ENCODE measurements at regions not wholly inside any gene's neighbourhood (a gene's known extent, or its start where the extent isn't known, plus 50 kb on each side); places are given as distances from the start of the nearest gene placed in this dataset.

GRCh38 chr18:29874519-29875098 is 1167.9 kb downstream of the DSC3 start:
- H3K27me3 ChIP-seq (ENCODE audit: control insufficient read depth, insufficient read depth, low read length): no peaks in the 10 kb centered on the region
- TF ChIP-seq EZH2 (IDR thresholded peaks at IDR 0.05; ENCODE audit: low read length, missing control alignments): no peak
- peak; percentile 25 to 33 for TF ChIP-seq CTCF (conservative IDR thresholded peaks at IDR 0.05 in 1 of 2, IDR thresholded peaks at IDR 0.05 in 1 of 2; ENCODE audit: low read depth in 1 of 2, low read length in 2 of 2)
- no peak overlapping the region for H3K4me3 ChIP-seq (replicated peaks in 1 of 4; ENCODE audit: control extremely low read depth in 1 of 4, insufficient read depth in 1 of 4, low read depth in 3 of 4, low read length in 4 of 4)
- H3K9ac ChIP-seq (ENCODE audit: insufficient read depth, low read length): no peak overlapping the region
- peak; percentile 30 to 39 for DNase-seq (ENCODE audit: low read depth in 2 of 2)
- H4K20me1 ChIP-seq (ENCODE audit: control insufficient read depth, extremely low read depth, insufficient read depth, low read length): no peaks in the 10 kb centered on the region
- H3K4me2 ChIP-seq (ENCODE audit: extremely low read depth, insufficient read depth, low read length): no peak overlapping the region
- no peaks in the 10 kb centered on the region for H3K79me2 ChIP-seq (ENCODE audit: control insufficient read depth, insufficient read depth, low read length)
- no peak overlapping the region for H2AFZ ChIP-seq (ENCODE audit: low read length)
- no peaks in the 10 kb centered on the region for H3K9me3 ChIP-seq (ENCODE audit: control insufficient read depth, insufficient read depth, low read depth, low read length)
- no peaks in the 10 kb centered on the region for H3K4me1 ChIP-seq (ENCODE audit: control insufficient read depth, extremely low read depth, insufficient read depth, low read length)
- no peak overlapping the region for H3K27ac ChIP-seq (ENCODE audit: insufficient read depth, low read length)
- no peaks in the 10 kb centered on the region for H3K36me3 ChIP-seq (ENCODE audit: control insufficient read depth, insufficient read depth, low read length)

GRCh38 chr18:29873211-29873610 is 1169.3 kb downstream of the DSC3 start:
- H3K79me2 ChIP-seq (ENCODE audit: control insufficient read depth, insufficient read depth, low read length): no peaks in the 10 kb centered on the region
- H2AFZ ChIP-seq (ENCODE audit: low read length): no peak overlapping the region
- no peaks in the 10 kb centered on the region for H3K9me3 ChIP-seq (ENCODE audit: control insufficient read depth, insufficient read depth, low read depth, low read length)
- no peak for DNase-seq (ENCODE audit: low read depth in 2 of 2)
- no peak overlapping the region for H3K27ac ChIP-seq (ENCODE audit: insufficient read depth, low read length)
- H3K27me3 ChIP-seq (ENCODE audit: control insufficient read depth, insufficient read depth, low read length): no peaks in the 10 kb centered on the region
- H3K4me1 ChIP-seq (ENCODE audit: control insufficient read depth, extremely low read depth, insufficient read depth, low read length): no peaks in the 10 kb centered on the region
- no peaks in the 10 kb centered on the region for H4K20me1 ChIP-seq (ENCODE audit: control insufficient read depth, extremely low read depth, insufficient read depth, low read length)
- no peaks in the 10 kb centered on the region for H3K36me3 ChIP-seq (ENCODE audit: control insufficient read depth, insufficient read depth, low read length)
- no peak overlapping the region for H3K9ac ChIP-seq (ENCODE audit: insufficient read depth, low read length)
- TF ChIP-seq CTCF (conservative IDR thresholded peaks at IDR 0.05 in 1 of 2, IDR thresholded peaks at IDR 0.05 in 1 of 2; ENCODE audit: low read depth in 1 of 2, low read length in 2 of 2) (no peak), EZH2 (IDR thresholded peaks at IDR 0.05; ENCODE audit: low read length, missing control alignments) (no peak)
- H3K4me2 ChIP-seq (ENCODE audit: extremely low read depth, insufficient read depth, low read length): no peak overlapping the region
- H3K4me3 ChIP-seq (replicated peaks in 1 of 4; ENCODE audit: control extremely low read depth in 1 of 4, insufficient read depth in 1 of 4, low read depth in 3 of 4, low read length in 4 of 4): no peak overlapping the region

- Histone ChIP-seq H3K9me3 (ENCODE audit: control insufficient read depth, insufficient read depth, low read depth, low read length) (no peaks in the 10 kb centered on the region), H3K79me2 (ENCODE audit: control insufficient read depth, insufficient read depth, low read length) (no peaks in the 10 kb centered on the region), H3K27ac (ENCODE audit: insufficient read depth, low read length) (no peak overlapping the region), H2AFZ (ENCODE audit: low read length) (no peak overlapping the region), H3K27me3 (ENCODE audit: control insufficient read depth, insufficient read depth, low read length) (no peaks in the 10 kb centered on the region), H3K36me3 (ENCODE audit: control insufficient read depth, insufficient read depth, low read length) (no peaks in the 10 kb centered on the region), H3K4me3 (replicated peaks in 1 of 4; ENCODE audit: control extremely low read depth in 1 of 4, insufficient read depth in 1 of 4, low read depth in 3 of 4, low read length in 4 of 4) (no peak overlapping the region), H3K9ac (ENCODE audit: insufficient read depth, low read length) (no peak overlapping the region), H4K20me1 (ENCODE audit: control insufficient read depth, extremely low read depth, insufficient read depth, low read length) (no peaks in the 10 kb centered on the region), H3K4me1 (ENCODE audit: control insufficient read depth, extremely low read depth, insufficient read depth, low read length) (no peaks in the 10 kb centered on the region), H3K4me2 (ENCODE audit: extremely low read depth, insufficient read depth, low read length) (no peak overlapping the region)
- no peak for DNase-seq (ENCODE audit: low read depth in 2 of 2)
- TF ChIP-seq CTCF (conservative IDR thresholded peaks at IDR 0.05 in 1 of 2, IDR thresholded peaks at IDR 0.05 in 1 of 2; ENCODE audit: low read depth in 1 of 2, low read length in 2 of 2): no peak
- TF ChIP-seq EZH2 (IDR thresholded peaks at IDR 0.05; ENCODE audit: low read length, missing control alignments): no peak
These were observed 1171.3 kb downstream of the DSC3 start for GRCh38 chr18:29871246-29871645.

Data from fibroblast of lung (primary cell).